Activated CD8-positive, alpha-beta memory T cell treated with anti-CD3 and anti-CD28 coated beads, Interleukin-2, amount 50 U/mL, for 24 hours (primary cell): ENCODE measurements at regions not wholly inside any gene's neighbourhood (a gene's known extent, or its start where the extent isn't known, plus 50 kb on each side); places are given as distances from the start of the nearest gene placed in this dataset.
A peak's percentile ranks its signal among the peaks of the same experiment; 100 is the strongest.
"Not testable (repeated sequence)": the region's sequence is repeated elsewhere in the genome, so short reads cannot be mapped to it uniquely, and the experiment has no call there.

Experiments
- DNase-seq: peaks from one replicate; pipeline ENCODE4 v3.0.0-alpha.2; 2020; ENCODE audit errors: extremely low read depth

- no peak for DNase-seq
Measured at GRCh38 chr1:221256773-221257172, 377.5 kb downstream of the HLX start.

GRCh38 chr1:221257548-221257947 is 378.3 kb downstream of the HLX start:
- DNase-seq, result not testable (repeated sequence)

GRCh38 chr1:221262677-221263076 is 383.4 kb downstream of the HLX start:
- not testable (repeated sequence) for DNase-seq

- DNase-seq, result peak; percentile 20
Measured at GRCh38 chr1:221263831-221264767, 384.9 kb downstream of the HLX start.

GRCh38 chr1:221264848-221265247 is 385.6 kb downstream of the HLX start:
- no peak for DNase-seq

- DNase-seq, result no peak
Measured at GRCh38 chr1:221268295-221268694, 389.1 kb downstream of the HLX start.

- no peak for DNase-seq
Measured at GRCh38 chr1:221271701-221272100, 392.5 kb downstream of the HLX start.

GRCh38 chr1:221272940-221273339 is 393.7 kb downstream of the HLX start:
- no peak for DNase-seq

GRCh38 chr1:221274373-221274772 is 395.1 kb downstream of the HLX start:
- no peak for DNase-seq

- DNase-seq, result no peak
Measured at GRCh38 chr1:221276896-221277409, 397.7 kb downstream of the HLX start.

- no peak for DNase-seq
Measured at GRCh38 chr1:221279146-221279545, 399.9 kb downstream of the HLX start.

- no peak for DNase-seq
Measured at GRCh38 chr1:221283532-221283931, 404.3 kb downstream of the HLX start.

- DNase-seq, result no peak
Measured at GRCh38 chr1:221284028-221284427, 404.8 kb downstream of the HLX start.

- DNase-seq, result not testable (repeated sequence)
Measured at GRCh38 chr1:221284991-221285390, 405.7 kb downstream of the HLX start.

- not testable (repeated sequence) for DNase-seq
Measured at GRCh38 chr1:221285458-221286210, 406.4 kb downstream of the HLX start.

GRCh38 chr1:221286399-221286798 is 407.2 kb downstream of the HLX start:
- no peak for DNase-seq

GRCh38 chr1:221289103-221289502 is 409.9 kb downstream of the HLX start:
- DNase-seq, result no peak

GRCh38 chr1:221290669-221291068 is 411.4 kb downstream of the HLX start:
- no peak for DNase-seq

- DNase-seq, result no peak
Measured at GRCh38 chr1:221291113-221291512, 411.9 kb downstream of the HLX start.

GRCh38 chr1:221292652-221293051 is 413.4 kb downstream of the HLX start:
- DNase-seq, result no peak

GRCh38 chr1:221294242-221294641 is 415.0 kb downstream of the HLX start:
- DNase-seq, result no peak

GRCh38 chr1:221302357-221302756 is 423.1 kb downstream of the HLX start:
- DNase-seq, result no peak

- DNase-seq, result no peak
Measured at GRCh38 chr1:221302810-221303209, 423.6 kb downstream of the HLX start.
